PFSK-1 (cell line): ENCODE measurements at regions not wholly inside any gene's neighbourhood (a gene's known extent, or its start where the extent isn't known, plus 50 kb on each side); places are given as distances from the start of the nearest gene placed in this dataset.

ENCODE experiments used
- FOXP2 ChIP-seq: optimal IDR thresholded peaks from 2 replicates; pipeline ENCODE3; 2011; ENCODE audit warnings: borderline replicate concordance, control low read depth, inconsistent platforms; ENCODE audit not compliant: insufficient read depth; ENCODE audit errors: extremely low read length, extremely low read depth
- POLR2AphosphoS5 ChIP-seq: IDR thresholded peaks from 2 replicates; pipeline ENCODE4 v1.6.1; 2012; ENCODE audit warnings: low read depth, mild to moderate bottlenecking, control low read depth, low read length, moderate library complexity
- SIN3A ChIP-seq: IDR thresholded peaks from 2 replicates; pipeline ENCODE4 v1.6.1; 2012; ENCODE audit warnings: mild to moderate bottlenecking, low read length, moderate library complexity, borderline replicate concordance; ENCODE audit not compliant: insufficient read depth
- TAF1 ChIP-seq: IDR thresholded peaks from 2 replicates; pipeline ENCODE4 v1.6.1; 2012; ENCODE audit warnings: low read length, control low read depth, borderline replicate concordance; ENCODE audit not compliant: insufficient read depth
- TF ChIP-seq, protein P1 (sequence below), 2 experiments: IDR thresholded peaks; 2 replicates each; pipeline versions ENCODE4 v1.6.1 to v1.8.0; 2011 to 2012; ENCODE audit warnings: low read depth in 2 of 2, low read length in 2 of 2, control low read depth in 1 of 2, inconsistent platforms in 1 of 2, mild to moderate bottlenecking in 1 of 2, moderate library complexity in 1 of 2; ENCODE audit not compliant: insufficient read depth in 1 of 2

DNA sequence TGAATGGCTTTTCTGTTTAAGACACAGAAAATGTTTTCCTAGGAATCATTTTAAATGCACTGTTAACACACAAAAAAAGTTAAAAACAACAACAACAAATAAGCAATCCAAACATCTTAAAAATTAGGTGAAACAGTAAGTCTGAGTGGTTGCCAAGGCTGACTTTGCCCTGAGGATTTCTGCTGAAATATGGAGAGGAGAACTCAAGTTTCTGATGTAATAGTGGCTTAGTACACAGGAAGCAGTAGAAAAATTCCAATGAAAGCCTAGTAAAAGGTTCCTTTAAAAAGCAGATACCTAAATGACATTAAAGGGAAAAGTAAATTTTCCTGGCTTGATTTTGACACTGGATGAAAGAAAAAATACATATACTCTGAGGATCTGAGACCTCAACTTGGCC lies 184.2 kb downstream of the EPM2A start:
- TF ChIP-seq, protein P1, sequence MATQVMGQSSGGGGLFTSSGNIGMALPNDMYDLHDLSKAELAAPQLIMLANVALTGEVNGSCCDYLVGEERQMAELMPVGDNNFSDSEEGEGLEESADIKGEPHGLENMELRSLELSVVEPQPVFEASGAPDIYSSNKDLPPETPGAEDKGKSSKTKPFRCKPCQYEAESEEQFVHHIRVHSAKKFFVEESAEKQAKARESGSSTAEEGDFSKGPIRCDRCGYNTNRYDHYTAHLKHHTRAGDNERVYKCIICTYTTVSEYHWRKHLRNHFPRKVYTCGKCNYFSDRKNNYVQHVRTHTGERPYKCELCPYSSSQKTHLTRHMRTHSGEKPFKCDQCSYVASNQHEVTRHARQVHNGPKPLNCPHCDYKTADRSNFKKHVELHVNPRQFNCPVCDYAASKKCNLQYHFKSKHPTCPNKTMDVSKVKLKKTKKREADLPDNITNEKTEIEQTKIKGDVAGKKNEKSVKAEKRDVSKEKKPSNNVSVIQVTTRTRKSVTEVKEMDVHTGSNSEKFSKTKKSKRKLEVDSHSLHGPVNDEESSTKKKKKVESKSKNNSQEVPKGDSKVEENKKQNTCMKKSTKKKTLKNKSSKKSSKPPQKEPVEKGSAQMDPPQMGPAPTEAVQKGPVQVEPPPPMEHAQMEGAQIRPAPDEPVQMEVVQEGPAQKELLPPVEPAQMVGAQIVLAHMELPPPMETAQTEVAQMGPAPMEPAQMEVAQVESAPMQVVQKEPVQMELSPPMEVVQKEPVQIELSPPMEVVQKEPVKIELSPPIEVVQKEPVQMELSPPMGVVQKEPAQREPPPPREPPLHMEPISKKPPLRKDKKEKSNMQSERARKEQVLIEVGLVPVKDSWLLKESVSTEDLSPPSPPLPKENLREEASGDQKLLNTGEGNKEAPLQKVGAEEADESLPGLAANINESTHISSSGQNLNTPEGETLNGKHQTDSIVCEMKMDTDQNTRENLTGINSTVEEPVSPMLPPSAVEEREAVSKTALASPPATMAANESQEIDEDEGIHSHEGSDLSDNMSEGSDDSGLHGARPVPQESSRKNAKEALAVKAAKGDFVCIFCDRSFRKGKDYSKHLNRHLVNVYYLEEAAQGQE (IDR thresholded peaks at IDR 0.05; ENCODE audit: insufficient read depth in 1 of 2, low read depth in 2 of 2, low read length in 2 of 2), result no peak
- TF ChIP-seq POLR2AphosphoS5 (no peak), SIN3A (no peak), FOXP2 (no peak), TAF1 (no peak)

DNA sequence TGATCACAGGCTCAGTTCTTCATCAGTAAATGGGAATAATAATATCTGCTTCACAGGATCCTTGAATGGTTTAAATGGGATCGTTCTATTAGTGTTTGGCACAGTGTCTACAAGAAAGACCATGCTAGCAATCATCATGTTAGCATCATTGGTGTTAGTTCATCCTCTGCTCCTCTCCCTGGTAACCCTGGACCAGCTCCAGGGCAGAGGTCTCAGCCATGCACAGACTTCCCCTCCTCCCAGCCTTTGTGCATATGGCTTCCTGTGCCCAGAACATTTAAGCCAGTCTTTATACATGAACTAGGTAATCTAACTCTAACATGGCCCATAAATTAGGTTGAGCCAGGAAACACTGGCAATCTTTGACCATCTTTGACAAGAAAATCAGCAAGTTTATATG lies 180.2 kb downstream of the EPM2A start:
- TF ChIP-seq FOXP2 (no peak), POLR2AphosphoS5 (no peak), TAF1 (no peak), SIN3A (no peak)
- TF ChIP-seq, protein P1 (IDR thresholded peaks at IDR 0.05; ENCODE audit: insufficient read depth in 1 of 2, low read depth in 2 of 2, low read length in 2 of 2), result no peak

DNA sequence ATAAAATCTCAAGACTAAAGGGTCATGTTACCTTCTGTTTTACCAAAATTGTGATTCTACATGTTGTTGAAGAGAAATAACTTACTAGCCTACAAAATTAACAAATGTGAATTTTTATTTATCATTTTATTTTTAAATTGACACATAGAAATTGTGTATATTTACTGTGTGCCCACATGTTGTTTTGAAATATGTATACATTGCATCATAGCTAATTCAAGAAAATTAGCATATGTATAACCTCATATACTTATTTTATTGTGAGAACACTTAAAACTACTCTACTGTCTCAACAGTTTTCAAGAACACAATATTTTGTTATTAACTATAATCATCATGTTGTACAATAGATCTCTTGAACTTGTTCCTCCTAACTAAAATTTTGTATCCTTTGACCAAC lies 177.8 kb downstream of the EPM2A start:
- TF ChIP-seq TAF1, result no peak
- TF ChIP-seq, protein P1 (IDR thresholded peaks at IDR 0.05; ENCODE audit: insufficient read depth in 1 of 2, low read depth in 2 of 2, low read length in 2 of 2), result no peak
- TF ChIP-seq FOXP2, result no peak
- no peak for TF ChIP-seq SIN3A
- TF ChIP-seq POLR2AphosphoS5, result no peak

DNA sequence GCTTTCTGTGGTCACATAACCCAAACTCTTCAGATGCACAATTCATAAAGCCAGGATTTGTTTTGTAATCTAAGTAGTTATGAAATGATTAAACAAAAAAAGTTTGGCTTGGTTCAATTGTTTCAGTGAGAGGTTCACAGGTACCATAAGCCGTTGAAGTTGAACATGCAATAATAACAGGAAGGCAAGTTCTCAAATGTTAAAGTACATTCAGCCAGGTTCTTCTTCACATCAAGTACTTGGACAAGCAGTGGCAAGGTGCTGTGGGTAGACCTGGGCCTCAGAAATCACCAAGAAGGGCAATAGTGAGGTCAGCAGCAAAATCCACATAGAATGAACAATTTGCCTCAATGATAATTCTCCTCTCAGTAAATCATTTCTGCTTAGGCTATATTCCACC lies 175.5 kb downstream of the EPM2A start:
- TF ChIP-seq, protein P1 (IDR thresholded peaks at IDR 0.05; ENCODE audit: insufficient read depth in 1 of 2, low read depth in 2 of 2, low read length in 2 of 2), result no peak
- no peak for TF ChIP-seq TAF1
- no peak for TF ChIP-seq SIN3A
- no peak for TF ChIP-seq FOXP2

DNA sequence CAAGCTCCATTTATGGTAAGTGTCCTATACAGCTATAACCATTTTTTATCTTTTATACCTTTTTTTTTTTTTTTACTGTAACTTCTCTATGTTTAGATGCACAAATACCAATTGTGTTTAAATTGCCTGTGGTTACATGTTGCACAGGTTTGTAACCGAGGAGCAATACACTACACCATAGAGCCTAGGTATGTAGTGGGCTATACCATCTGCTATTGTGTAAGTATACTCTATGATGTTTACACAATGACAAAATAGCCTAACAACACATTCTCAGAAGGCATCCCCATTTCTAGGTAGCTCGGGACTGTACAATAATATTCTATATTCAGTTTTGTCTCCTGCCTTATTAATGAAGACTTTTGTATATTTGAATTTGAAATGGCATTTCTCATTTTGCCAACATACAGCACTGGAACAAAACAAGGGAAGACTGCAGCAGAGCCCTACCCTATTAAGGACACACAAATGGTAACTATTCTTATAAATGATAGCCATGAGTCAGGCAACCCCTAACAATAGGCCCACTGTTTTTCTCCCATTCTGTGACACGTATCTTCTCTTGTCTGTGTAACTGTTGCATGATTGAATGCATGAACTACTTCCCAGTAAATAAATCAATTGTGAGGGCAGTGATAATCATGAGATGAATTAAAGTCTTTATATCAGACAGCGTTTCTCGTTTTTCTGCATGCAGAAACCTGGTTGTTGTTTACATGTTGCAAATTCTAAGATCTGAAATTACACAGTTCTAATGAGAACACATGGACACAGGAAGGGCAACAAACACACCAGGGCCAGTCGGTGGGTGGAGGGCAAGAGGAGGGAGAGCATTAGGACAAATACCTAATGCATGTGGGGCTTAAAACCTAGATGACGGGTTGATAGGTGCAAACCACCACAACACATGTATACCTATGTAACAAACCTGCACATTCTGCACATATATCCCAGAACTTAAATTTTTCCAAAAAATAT lies 173.9 kb downstream of the EPM2A start:
- no peak for TF ChIP-seq FOXP2
- no peak for TF ChIP-seq TAF1
- TF ChIP-seq, protein P1 (IDR thresholded peaks at IDR 0.05; ENCODE audit: insufficient read depth in 1 of 2, low read depth in 2 of 2, low read length in 2 of 2), result no peak
- no peak for TF ChIP-seq POLR2AphosphoS5
- no peak for TF ChIP-seq SIN3A
